Skin of body (tissue), 1 donor: ENCODE measurements at regions not wholly inside any gene's neighbourhood (a gene's known extent, or its start where the extent isn't known, plus 50 kb on each side); places are given as distances from the start of the nearest gene placed in this dataset.

ENCODE experiments used
- DNase-seq: peaks from one replicate; lab custom pipeline; 2025; lab: John Stamatoyannopoulos, UW

GRCh38 chr3:170753421-170754310, 116.3 kb downstream of the RPL22L1 start:
- no peak for DNase-seq

- DNase-seq, result no peak
These were observed 117.3 kb downstream of the RPL22L1 start for GRCh38 chr3:170752571-170753155.

GRCh38 chr3:170751899-170752293, 118.1 kb downstream of the RPL22L1 start:
- DNase-seq, result peak; percentile 57

GRCh38 chr3:170751083-170751898, 118.7 kb downstream of the RPL22L1 start:
- peak; percentile 57 for DNase-seq

GRCh38 chr3:170750478-170750830, 119.5 kb downstream of the RPL22L1 start:
- DNase-seq, result peak; percentile 40

GRCh38 chr3:170749765-170750477, 120.1 kb downstream of the RPL22L1 start:
- DNase-seq, result peak; percentile 76

- no peak for DNase-seq
These were observed 120.8 kb downstream of the RPL22L1 start for GRCh38 chr3:170749185-170749584.

- DNase-seq, result no peak
These were observed 123.6 kb downstream of the RPL22L1 start for GRCh38 chr3:170746175-170746942.

- no peak for DNase-seq
These were observed 124.7 kb downstream of the RPL22L1 start for GRCh38 chr3:170745211-170745718.

GRCh38 chr3:170741756-170742529, 128.1 kb downstream of the RPL22L1 start:
- peak; percentile 32 for DNase-seq

- peak; percentile 94 for DNase-seq
These were observed 129.0 kb downstream of the RPL22L1 start for GRCh38 chr3:170740726-170741591.

GRCh38 chr3:170740285-170740684, 129.7 kb downstream of the RPL22L1 start:
- DNase-seq, result no peak

GRCh38 chr3:170739410-170739809, 130.6 kb downstream of the RPL22L1 start:
- DNase-seq, result peak; percentile 32

- no peak for DNase-seq
These were observed 131.2 kb downstream of the RPL22L1 start for GRCh38 chr3:170738766-170739165.

- no peak for DNase-seq
These were observed 132.4 kb downstream of the RPL22L1 start for GRCh38 chr3:170737498-170738162.

- no peak for DNase-seq
These were observed 134.2 kb downstream of the RPL22L1 start for GRCh38 chr3:170735821-170736220.

- DNase-seq, result no peak
These were observed 135.3 kb downstream of the RPL22L1 start for GRCh38 chr3:170734735-170735065.

GRCh38 chr3:170734043-170734734, 135.8 kb downstream of the RPL22L1 start:
- no peak for DNase-seq
